GM13977 (cell line): ENCODE measurements at regions not wholly inside any gene's neighbourhood (a gene's known extent, or its start where the extent isn't known, plus 50 kb on each side); places are given as distances from the start of the nearest gene placed in this dataset.

ENCODE experiments used
- DNase-seq: peaks from one replicate; pipeline ENCODE4 v3.0.0; 2012; ENCODE audit warnings: low spot score
- in situ Hi-C: fragments of 300-500 bp; cut with MboI; formaldehyde crosslinking; loops from one replicate; pipeline ENCODE4 v1.12.0; 2022; ENCODE audit warnings: low sequenced_read_pairs, low pct_unique_long_range_greater_than_20kb, mixed read lengths, inconsistent platforms; ENCODE audit not compliant: unreplicated experiment
- TF ChIP-seq, protein P1 (sequence below): IDR thresholded peaks from 2 replicates; pipeline ENCODE4 v1.5.1; 2012; ENCODE audit warnings: mild to moderate bottlenecking, control low read depth; ENCODE audit not compliant: insufficient read depth; ENCODE audit errors: extremely low read depth, missing control alignments

DNA sequence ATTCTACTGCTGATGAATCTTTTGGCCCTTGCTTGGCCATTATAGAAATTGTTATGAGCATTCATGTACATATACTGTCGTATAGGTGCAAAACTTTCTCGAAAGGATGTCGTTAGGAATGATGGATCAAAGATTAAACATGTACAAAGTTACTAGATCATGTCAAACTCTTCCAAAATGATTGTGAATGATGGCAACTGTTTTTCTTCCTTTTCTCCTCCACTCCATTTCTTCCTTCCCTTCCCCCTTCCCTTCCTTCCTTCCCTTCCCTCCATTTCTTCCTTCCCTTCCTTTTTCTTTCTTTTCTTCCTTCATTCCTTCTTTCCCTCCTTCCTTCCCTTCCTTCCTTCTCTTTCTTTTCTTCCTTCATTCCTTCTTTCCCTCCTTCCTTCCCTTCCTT, 973.9 kb downstream of the CDH11 start:
- in situ Hi-C loops = no loop called here
- DNase-seq = no peak
- TF ChIP-seq, protein P1, sequence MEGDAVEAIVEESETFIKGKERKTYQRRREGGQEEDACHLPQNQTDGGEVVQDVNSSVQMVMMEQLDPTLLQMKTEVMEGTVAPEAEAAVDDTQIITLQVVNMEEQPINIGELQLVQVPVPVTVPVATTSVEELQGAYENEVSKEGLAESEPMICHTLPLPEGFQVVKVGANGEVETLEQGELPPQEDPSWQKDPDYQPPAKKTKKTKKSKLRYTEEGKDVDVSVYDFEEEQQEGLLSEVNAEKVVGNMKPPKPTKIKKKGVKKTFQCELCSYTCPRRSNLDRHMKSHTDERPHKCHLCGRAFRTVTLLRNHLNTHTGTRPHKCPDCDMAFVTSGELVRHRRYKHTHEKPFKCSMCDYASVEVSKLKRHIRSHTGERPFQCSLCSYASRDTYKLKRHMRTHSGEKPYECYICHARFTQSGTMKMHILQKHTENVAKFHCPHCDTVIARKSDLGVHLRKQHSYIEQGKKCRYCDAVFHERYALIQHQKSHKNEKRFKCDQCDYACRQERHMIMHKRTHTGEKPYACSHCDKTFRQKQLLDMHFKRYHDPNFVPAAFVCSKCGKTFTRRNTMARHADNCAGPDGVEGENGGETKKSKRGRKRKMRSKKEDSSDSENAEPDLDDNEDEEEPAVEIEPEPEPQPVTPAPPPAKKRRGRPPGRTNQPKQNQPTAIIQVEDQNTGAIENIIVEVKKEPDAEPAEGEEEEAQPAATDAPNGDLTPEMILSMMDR = no peak

DNA sequence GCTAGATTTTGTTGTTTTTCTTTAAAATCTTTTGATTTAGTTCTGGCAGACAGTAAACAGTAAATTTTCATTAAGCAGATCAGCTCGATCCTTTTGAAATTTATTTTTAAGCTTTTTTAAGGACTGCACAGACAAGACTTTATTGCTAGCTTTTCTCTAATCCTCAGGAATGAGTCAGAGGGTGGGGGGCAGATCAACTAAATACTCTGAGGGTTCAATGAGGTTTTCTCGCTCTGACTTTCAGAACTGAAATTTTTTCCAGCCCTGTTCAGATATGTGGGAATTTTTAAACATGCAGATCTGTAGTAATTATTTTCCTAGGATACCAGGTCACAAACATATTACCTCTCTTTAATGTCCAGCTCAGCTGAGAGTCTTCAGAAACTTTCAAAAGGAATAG, 977.2 kb downstream of the CDH11 start:
- in situ Hi-C loops = no loop called here
- TF ChIP-seq, protein P1 = no peak
- no peak for DNase-seq

GRCh38 chr16:64138621-64139020, 983.2 kb downstream of the CDH11 start:
- DNase-seq = no peak

DNA sequence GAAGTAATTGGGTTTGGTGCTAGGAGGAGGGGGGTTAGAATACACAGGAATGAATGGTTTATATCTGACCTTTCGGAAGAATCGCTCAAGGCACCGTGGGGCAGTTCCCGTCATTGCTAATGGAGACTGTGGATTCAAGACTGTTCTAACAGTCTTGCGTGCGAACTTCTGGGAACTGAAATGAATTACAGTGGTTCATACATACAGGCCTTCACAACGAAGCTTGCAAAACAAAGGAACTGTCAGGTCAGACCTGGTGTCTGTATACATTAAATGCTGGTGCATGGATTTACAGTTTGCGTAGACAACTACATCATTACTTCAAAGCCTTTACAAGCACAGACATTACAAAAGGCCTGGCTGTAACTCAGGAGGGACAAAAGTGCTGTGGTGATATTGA, 983.9 kb downstream of the CDH11 start:
- in situ Hi-C loops = no loop called here
- DNase-seq = no peak
- TF ChIP-seq, protein P1 = no peak

More at GRCh38 chr16:64138621-64139020, 983.2 kb downstream of the CDH11 start:
- in situ Hi-C loops = no loop called here
- TF ChIP-seq, protein P1 = no peak

- in situ Hi-C loops = no loop called here
- no peak for DNase-seq
Measured at GRCh38 chr16:64136743-64137142, 985.1 kb downstream of the CDH11 start.

DNA sequence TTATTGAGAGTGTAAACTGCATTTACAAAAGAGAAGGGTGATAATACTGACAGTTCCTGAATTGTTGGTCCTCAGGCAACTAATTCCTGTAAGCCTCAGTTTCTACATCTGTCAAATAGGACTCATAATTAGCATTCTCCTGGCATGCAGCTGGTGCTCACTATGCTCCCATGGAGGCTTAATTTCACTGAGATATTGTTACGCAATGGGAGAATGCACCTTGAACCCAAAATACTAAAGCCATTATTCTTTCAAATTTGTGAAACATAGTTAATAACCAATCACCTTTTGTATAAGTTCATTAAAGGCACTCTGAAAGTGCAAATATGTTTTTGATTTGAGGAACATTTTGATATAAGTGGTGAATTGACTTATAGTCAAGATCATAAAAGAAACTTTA, 985.5 kb downstream of the CDH11 start:
- TF ChIP-seq, protein P1 = no peak
- DNase-seq = no peak
- in situ Hi-C loops = no loop called here

More at GRCh38 chr16:64136743-64137142, 985.1 kb downstream of the CDH11 start:
- TF ChIP-seq, protein P1 = no peak

GRCh38 chr16:64133366-64133765, 988.5 kb downstream of the CDH11 start:
- DNase-seq = no peak
- in situ Hi-C loops = no loop called here
- TF ChIP-seq, protein P1 = no peak
